ENCODE measurements at regions not wholly inside any gene's neighbourhood (a gene's known extent, or its start where the extent isn't known, plus 50 kb on each side); places are given as distances from the start of the nearest gene placed in this dataset.

DNA sequence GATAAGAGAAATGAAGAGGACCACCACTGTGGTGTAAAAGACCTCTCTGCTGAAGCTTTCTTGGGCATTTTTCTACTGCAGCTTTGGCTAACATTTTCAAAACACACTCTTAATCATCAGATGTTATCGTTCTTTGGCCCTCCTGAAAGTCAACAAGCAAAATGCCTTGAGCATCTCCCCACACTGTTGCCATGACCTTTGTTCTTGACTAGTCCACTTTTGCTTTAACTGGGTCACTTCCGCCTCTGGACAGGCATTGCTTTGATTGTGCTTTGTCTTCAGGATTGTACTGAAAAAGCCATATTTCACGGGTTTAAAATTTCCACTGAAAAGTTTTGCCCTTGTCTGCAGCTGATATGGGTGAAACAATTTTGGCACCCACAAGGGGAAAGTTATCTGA is 107.8 kb upstream of the CXCL12 start:
- Histone ChIP-seq H3K4me3 (no peak overlapping the region), H3K27me3 (ENCODE audit: control insufficient read depth in 3 of 3, insufficient read depth in 3 of 3, low read length in 2 of 3) (no peaks in the 10 kb centered on the region), H3K4me1 (ENCODE audit: control insufficient read depth in 5 of 5, insufficient read depth in 5 of 5, low read length in 5 of 5) (no peaks in the 10 kb centered on the region), H3K9ac (ENCODE audit: insufficient read depth in 1 of 2, low read length in 2 of 2) (no peak overlapping the region), H3K27ac (ENCODE audit: low read depth in 1 of 2, low read length in 1 of 2) (no peak overlapping the region), H3K9me3 (ENCODE audit: control insufficient read depth in 4 of 4, insufficient read depth in 3 of 4, low read length in 3 of 4) (peaks cover 0 to 3% (median 2%) of the 10 kb centered on the region in 4 donors), H3K36me3 (ENCODE audit: control insufficient read depth in 4 of 4, insufficient read depth in 4 of 4, low read length in 4 of 4) (no peaks in the 10 kb centered on the region)
- WGBS, 2 donors, result 42 to 73% methylated on average over 3 of the region's 3 CpGs
- DNase-seq, result no peak
- ATAC-seq (ENCODE audit: insufficient read depth, low FRiP score), result no peak
- TF ChIP-seq, protein P1, sequence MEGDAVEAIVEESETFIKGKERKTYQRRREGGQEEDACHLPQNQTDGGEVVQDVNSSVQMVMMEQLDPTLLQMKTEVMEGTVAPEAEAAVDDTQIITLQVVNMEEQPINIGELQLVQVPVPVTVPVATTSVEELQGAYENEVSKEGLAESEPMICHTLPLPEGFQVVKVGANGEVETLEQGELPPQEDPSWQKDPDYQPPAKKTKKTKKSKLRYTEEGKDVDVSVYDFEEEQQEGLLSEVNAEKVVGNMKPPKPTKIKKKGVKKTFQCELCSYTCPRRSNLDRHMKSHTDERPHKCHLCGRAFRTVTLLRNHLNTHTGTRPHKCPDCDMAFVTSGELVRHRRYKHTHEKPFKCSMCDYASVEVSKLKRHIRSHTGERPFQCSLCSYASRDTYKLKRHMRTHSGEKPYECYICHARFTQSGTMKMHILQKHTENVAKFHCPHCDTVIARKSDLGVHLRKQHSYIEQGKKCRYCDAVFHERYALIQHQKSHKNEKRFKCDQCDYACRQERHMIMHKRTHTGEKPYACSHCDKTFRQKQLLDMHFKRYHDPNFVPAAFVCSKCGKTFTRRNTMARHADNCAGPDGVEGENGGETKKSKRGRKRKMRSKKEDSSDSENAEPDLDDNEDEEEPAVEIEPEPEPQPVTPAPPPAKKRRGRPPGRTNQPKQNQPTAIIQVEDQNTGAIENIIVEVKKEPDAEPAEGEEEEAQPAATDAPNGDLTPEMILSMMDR (IDR thresholded peaks at IDR 0.05; ENCODE audit: control extremely low read depth, extremely low read depth), result no peak

DNA sequence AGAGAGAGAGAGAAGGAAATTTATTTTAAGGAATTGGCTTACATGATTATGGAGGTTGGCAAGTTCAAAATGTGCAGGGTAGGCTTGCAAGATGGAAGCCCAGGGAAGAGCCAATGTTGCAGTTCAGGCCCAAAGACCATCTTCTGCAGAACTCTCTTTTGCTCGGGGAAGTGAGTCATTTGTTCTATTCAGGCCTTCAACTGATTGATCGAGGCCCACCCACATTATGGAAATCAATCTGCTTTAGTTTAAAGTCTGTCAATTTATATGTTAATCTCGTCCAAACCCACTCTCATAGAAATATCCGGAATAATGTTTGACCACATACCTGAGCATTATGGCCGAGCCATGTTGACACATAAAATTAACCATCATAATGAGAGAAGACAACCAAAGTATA is 113.3 kb upstream of the CXCL12 start:
- no peak overlapping the region for H3K9ac ChIP-seq (ENCODE audit: insufficient read depth in 1 of 2, low read length in 2 of 2)

DNA sequence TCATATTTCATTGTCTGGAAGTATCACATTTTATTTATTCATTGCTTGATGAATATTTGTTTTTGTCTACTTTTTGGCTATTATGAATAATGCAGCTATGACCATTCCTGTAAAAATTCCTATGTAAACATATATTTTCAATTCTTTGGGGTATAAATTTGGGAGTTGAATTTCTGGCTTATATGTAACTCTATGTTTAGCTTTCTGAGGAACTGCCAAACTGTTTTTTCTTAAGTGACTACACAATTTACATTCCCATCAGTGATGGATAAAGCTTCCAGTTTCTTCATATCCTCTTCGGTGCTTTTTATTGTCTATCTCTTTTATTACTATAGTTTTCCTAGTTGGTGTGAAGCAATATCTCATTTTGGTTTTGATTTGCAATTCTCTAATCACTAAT is 115.6 kb upstream of the CXCL12 start:
- H3K36me3 ChIP-seq (ENCODE audit: control insufficient read depth in 4 of 4, insufficient read depth in 4 of 4, low read length in 4 of 4), result no peaks in the 10 kb centered on the region
- H3K9ac ChIP-seq (ENCODE audit: insufficient read depth in 1 of 2, low read length in 2 of 2), result no peak overlapping the region
- ATAC-seq (ENCODE audit: insufficient read depth, low FRiP score) (no peak), DNase-seq (no peak)
- 0 to 54% methylated on average over 1 of the region's 1 CpG for WGBS, 2 donors
- TF ChIP-seq, protein P1 (IDR thresholded peaks at IDR 0.05; ENCODE audit: control extremely low read depth, extremely low read depth), result no peak
- no peak overlapping the region for H3K4me3 ChIP-seq
- no peak overlapping the region for H3K27ac ChIP-seq (ENCODE audit: low read depth in 1 of 2, low read length in 1 of 2)
- no peaks in the 10 kb centered on the region for H3K4me1 ChIP-seq (ENCODE audit: control insufficient read depth in 5 of 5, insufficient read depth in 5 of 5, low read length in 5 of 5)
- H3K9me3 ChIP-seq (ENCODE audit: control insufficient read depth in 4 of 4, insufficient read depth in 3 of 4, low read length in 3 of 4), result peaks cover 0 to 3% (median 0%) of the 10 kb centered on the region in 4 donors
- no peaks in the 10 kb centered on the region for H3K27me3 ChIP-seq (ENCODE audit: control insufficient read depth in 3 of 3, insufficient read depth in 3 of 3, low read length in 2 of 3)

More for the DNA sequence above, 113.3 kb upstream of the CXCL12 start:
- Histone ChIP-seq H3K27me3 (ENCODE audit: control insufficient read depth in 3 of 3, insufficient read depth in 3 of 3, low read length in 2 of 3) (no peaks in the 10 kb centered on the region), H3K9me3 (ENCODE audit: control insufficient read depth in 4 of 4, insufficient read depth in 3 of 4, low read length in 3 of 4) (peaks cover 0 to 3% (median 0%) of the 10 kb centered on the region in 4 donors), H3K4me1 (ENCODE audit: control insufficient read depth in 5 of 5, insufficient read depth in 5 of 5, low read length in 5 of 5) (no peaks in the 10 kb centered on the region), H3K27ac (ENCODE audit: low read depth in 1 of 2, low read length in 1 of 2) (no peak overlapping the region), H3K36me3 (ENCODE audit: control insufficient read depth in 4 of 4, insufficient read depth in 4 of 4, low read length in 4 of 4) (no peaks in the 10 kb centered on the region), H3K4me3 (no peak overlapping the region)
- DNase-seq (no peak), ATAC-seq (ENCODE audit: insufficient read depth, low FRiP score) (no peak)
- TF ChIP-seq, protein P1 (IDR thresholded peaks at IDR 0.05; ENCODE audit: control extremely low read depth, extremely low read depth), result no peak
- WGBS, 2 donors, result 48 to 75% methylated on average over 5 of the region's 5 CpGs

DNA sequence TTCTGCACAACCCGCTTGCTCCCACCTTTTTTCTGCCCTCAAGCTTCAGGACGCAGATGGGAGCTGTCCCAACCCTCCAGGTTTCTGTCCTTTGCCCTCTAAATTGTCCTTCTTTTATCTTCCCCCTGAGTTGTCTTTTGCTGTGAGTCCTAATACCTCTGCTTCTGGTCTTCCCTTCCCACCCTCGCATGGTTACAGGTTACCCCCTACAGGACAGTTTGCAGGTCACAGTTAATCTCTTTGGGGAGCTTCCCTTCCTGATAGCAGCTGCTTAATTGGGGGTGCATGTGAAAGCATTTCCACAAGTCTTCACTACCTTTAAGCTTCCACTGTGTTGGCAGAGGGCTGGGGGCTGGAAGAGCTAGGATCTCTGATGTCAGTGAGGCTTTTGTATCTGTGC is 121.5 kb upstream of the CXCL12 start:
- H3K36me3 ChIP-seq (ENCODE audit: control insufficient read depth in 4 of 4, insufficient read depth in 4 of 4, low read length in 4 of 4), result no peaks in the 10 kb centered on the region
- no peaks in the 10 kb centered on the region for H3K4me1 ChIP-seq (ENCODE audit: control insufficient read depth in 5 of 5, insufficient read depth in 5 of 5, low read length in 5 of 5)
- no peak for ATAC-seq (ENCODE audit: insufficient read depth, low FRiP score)
- no peaks in the 10 kb centered on the region for H3K27me3 ChIP-seq (ENCODE audit: control insufficient read depth in 3 of 3, insufficient read depth in 3 of 3, low read length in 2 of 3)
- H3K9ac ChIP-seq (ENCODE audit: insufficient read depth in 1 of 2, low read length in 2 of 2), result no peak overlapping the region
- no peak for DNase-seq
- WGBS, 2 donors, result 74 to 85% methylated on average over 3 of the region's 3 CpGs
- peaks cover 0 to 3% (median 0%) of the 10 kb centered on the region in 4 donors for H3K9me3 ChIP-seq (ENCODE audit: control insufficient read depth in 4 of 4, insufficient read depth in 3 of 4, low read length in 3 of 4)
- no peak overlapping the region for H3K27ac ChIP-seq (ENCODE audit: low read depth in 1 of 2, low read length in 1 of 2)
- no peak overlapping the region for H3K4me3 ChIP-seq
- TF ChIP-seq, protein P1 (IDR thresholded peaks at IDR 0.05; ENCODE audit: control extremely low read depth, extremely low read depth), result no peak
